Activated CD4-positive, alpha-beta T cell treated with anti-CD3 and anti-CD28 coated beads for 36 hours (primary cell): ENCODE measurements at regions not wholly inside any gene's neighbourhood (a gene's known extent, or its start where the extent isn't known, plus 50 kb on each side); places are given as distances from the start of the nearest gene placed in this dataset.

Source experiments
- ATAC-seq: fragments of 200-7000 bp; cut with Tn5 transposase; one replicate; pipeline ENCODE4 v1.10.0; 2021; ENCODE audit warnings: mild to moderate bottlenecking, moderate library complexity
- CTCF ChIA-PET: fragments of 350-600 bp; sonication (Branson Sonifier 250); formaldehyde crosslinking; loops from one replicate; lab custom pipeline; 2021; ENCODE audit warnings: antibody characterized with exemption; lab: Charles Lee
- POLR2A ChIA-PET: fragments of 350-600 bp; sonication (Branson Sonifier 250); formaldehyde crosslinking; loops from one replicate; lab custom pipeline; 2021; ENCODE audit warnings: antibody characterized with exemption, inconsistent platforms; lab: Charles Lee
- DNase-seq: peaks from one replicate; pipeline ENCODE4 v3.0.0-alpha.2; 2020
- H3K27ac Mint-ChIP-seq: one replicate; pipeline ENCODE4 v1.8.0; 2021; ENCODE audit warnings: mixed read lengths
- H3K27me3 Mint-ChIP-seq: one replicate; pipeline ENCODE4 v1.8.0; 2021; ENCODE audit warnings: mixed read lengths
- H3K36me3 Mint-ChIP-seq: one replicate; pipeline ENCODE4 v1.8.0; 2021; ENCODE audit warnings: low read depth, mixed read lengths
- H3K4me1 Mint-ChIP-seq: one replicate; pipeline ENCODE4 v1.8.0; 2021; ENCODE audit warnings: mixed read lengths
- H3K4me3 Mint-ChIP-seq: one replicate; pipeline ENCODE4 v1.8.0; 2021; ENCODE audit warnings: mild to moderate bottlenecking, moderate library complexity, mixed read lengths
- H3K9me3 Mint-ChIP-seq: one replicate; pipeline ENCODE4 v1.8.0; 2021; ENCODE audit warnings: low read depth, mixed read lengths
- intact Hi-C, 2 experiments: fragments of 100-400 bp; cut with DNase I in 1 of 2; cut with micrococcal nuclease in 1 of 2; formaldehyde crosslinking; loops; one replicate each; pipeline versions ENCODE4 v1.14.2 to v1.15.1; 2022 to 2024; cut with DNase I, micrococcal nuclease

DNA sequence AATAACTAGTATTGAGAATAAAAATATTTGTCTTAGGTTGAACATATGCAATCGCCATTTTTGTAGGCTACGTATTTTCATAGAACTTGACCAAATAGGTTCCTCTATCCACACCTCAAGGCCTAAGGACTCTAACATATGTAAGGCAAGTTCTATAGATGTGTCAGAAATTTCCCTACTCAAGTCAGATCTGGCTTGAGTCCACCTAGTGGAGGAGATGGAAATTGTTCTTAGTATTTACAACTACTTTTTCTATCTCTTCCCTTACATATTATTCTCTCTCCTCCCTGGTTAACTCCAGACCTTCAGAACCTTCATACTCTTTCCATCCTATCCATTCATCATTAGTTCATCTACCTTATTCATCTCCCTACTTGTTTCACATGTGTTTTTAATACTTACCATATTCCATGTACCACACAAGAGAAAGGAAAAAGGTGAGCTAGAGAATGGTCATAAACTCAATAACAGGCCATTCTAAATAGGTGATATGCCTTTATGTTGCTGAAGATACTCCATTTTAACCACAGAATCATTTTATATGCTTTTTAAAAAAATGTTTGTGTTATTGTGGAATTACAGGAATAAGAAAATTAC lies 174.5 kb upstream of the HDAC9 start:
- ATAC-seq (peak; percentile 61), DNase-seq (no peak)
- POLR2A ChIA-PET, result no interaction called here
- Mint-ChIP-seq H3K9me3 (no peaks in the 10 kb centered on the region), H3K4me1 (no peaks in the 10 kb centered on the region), H3K36me3 (no peaks in the 10 kb centered on the region), H3K4me3 (no peak overlapping the region), H3K27me3 (no peaks in the 10 kb centered on the region), H3K27ac (no peak overlapping the region)
- intact Hi-C loops, result loop anchor here (1.0 to 5.0 kb wide), 3 partner anchors 551 to 639 kb away; no protein-coding TSS in a partner anchor
- CTCF ChIA-PET, result interaction anchor here (0.7 to 3.5 kb wide), 11 partner anchors 12 to 642 kb away, joined by 3 to 19 read pairs (median 3); no protein-coding TSS in a partner anchor

GRCh38 chr7:18330548-18330947 lies 165.0 kb upstream of the HDAC9 start:
- no peaks in the 10 kb centered on the region for H3K36me3 Mint-ChIP-seq
- CTCF ChIA-PET, result no interaction called here
- ATAC-seq, result no peak

DNA sequence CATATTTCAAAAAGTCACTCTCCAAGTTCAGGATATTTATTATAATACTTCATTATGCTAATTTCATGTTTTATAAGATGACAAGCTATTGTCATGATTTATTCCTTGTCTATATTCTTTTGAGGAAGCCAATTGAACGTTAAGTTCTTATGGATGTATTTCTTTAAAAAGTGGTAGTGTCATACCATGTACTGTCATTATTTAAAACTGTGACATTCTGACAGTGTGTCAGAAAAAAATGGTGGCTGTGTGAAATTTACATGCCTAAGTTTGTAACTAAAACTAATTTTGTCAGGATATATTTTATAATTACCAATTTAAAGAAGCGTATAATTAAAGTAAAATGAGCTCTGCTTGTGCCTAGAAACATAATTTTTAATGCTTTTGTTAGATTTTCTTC lies 158.9 kb upstream of the HDAC9 start:
- Mint-ChIP-seq H3K36me3 (no peaks in the 10 kb centered on the region), H3K4me1 (no peaks in the 10 kb centered on the region), H3K27me3 (no peaks in the 10 kb centered on the region), H3K4me3 (no peak overlapping the region), H3K9me3 (peaks cover 5% of the 10 kb centered on the region), H3K27ac (no peak overlapping the region)
- ChIA-PET POLR2A (no interaction called here), CTCF (interaction anchor here (0.7 to 1.7 kb wide), 2 partner anchors 15 to 21 kb away, joined by 3 to 11 read pairs; no protein-coding TSS in a partner anchor)
- intact Hi-C loops, result no loop called here
- no peak for DNase-seq
- no peak for ATAC-seq

More at GRCh38 chr7:18330548-18330947, 165.0 kb upstream of the HDAC9 start:
- peaks cover 3% of the 10 kb centered on the region for H3K27me3 Mint-ChIP-seq
- no peak overlapping the region for H3K4me3 Mint-ChIP-seq
- no peak for DNase-seq
- intact Hi-C loops, result no loop called here
- POLR2A ChIA-PET, result no interaction called here
- no peaks in the 10 kb centered on the region for H3K9me3 Mint-ChIP-seq
- H3K4me1 Mint-ChIP-seq, result no peaks in the 10 kb centered on the region
- no peak overlapping the region for H3K27ac Mint-ChIP-seq

- H3K27me3 Mint-ChIP-seq, result peaks cover 3% of the 10 kb centered on the region
- DNase-seq (no peak), ATAC-seq (no peak)
- no peaks in the 10 kb centered on the region for H3K36me3 Mint-ChIP-seq
- intact Hi-C loops, result no loop called here
- POLR2A ChIA-PET, result no interaction called here
- H3K4me3 Mint-ChIP-seq, result no peak overlapping the region
- H3K27ac Mint-ChIP-seq, result no peak overlapping the region
- H3K9me3 Mint-ChIP-seq, result peaks cover 5% of the 10 kb centered on the region
- H3K4me1 Mint-ChIP-seq, result no peaks in the 10 kb centered on the region
- CTCF ChIA-PET, result interaction anchor here (0.7 to 1.7 kb wide), 2 partner anchors 15 to 20 kb away, joined by 3 to 11 read pairs; no protein-coding TSS in a partner anchor
These were observed 158.3 kb upstream of the HDAC9 start for GRCh38 chr7:18337048-18337809.

DNA sequence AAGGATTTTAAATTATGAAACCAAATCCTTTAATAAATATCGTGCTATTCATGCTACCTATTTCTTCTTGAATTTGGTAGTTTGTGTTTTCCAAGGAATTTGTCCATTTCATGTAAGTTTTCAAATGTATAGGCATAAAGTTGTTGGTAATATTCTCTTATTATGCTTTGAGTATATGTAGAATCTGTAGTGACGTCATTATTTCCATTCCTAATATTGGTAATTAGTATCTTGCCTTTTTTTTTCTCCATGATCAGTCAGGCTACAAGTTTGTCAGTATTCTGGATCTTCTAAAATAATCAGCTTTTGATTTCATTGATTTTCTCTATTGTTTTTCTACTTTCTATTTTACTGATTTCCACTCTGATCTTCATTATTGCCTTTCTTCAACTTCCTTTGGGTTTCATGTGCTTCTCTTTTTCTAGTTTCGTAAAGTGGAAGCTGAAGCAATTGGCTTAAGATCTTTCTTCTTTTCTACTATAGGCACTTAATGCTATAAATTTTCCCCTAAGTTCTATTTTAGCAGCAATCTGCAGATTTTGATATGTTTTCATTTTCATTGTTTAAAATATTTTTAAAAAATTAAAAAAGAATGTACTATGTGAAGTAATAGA lies 156.5 kb upstream of the HDAC9 start:
- ATAC-seq (no peak), DNase-seq (no peak)
- H3K27me3 Mint-ChIP-seq, result peaks cover 5% of the 10 kb centered on the region
- no peak overlapping the region for H3K4me3 Mint-ChIP-seq
- no peaks in the 10 kb centered on the region for H3K36me3 Mint-ChIP-seq
- no peaks in the 10 kb centered on the region for H3K4me1 Mint-ChIP-seq
- POLR2A ChIA-PET, result interaction anchor here (0.7 kb wide), 1 partner anchor 11 kb away, joined by 4 read pairs; no protein-coding TSS in a partner anchor
- H3K27ac Mint-ChIP-seq, result no peak overlapping the region
- CTCF ChIA-PET, result no interaction called here
- intact Hi-C loops, result no loop called here
- H3K9me3 Mint-ChIP-seq, result peaks cover 5% of the 10 kb centered on the region

- DNase-seq (no peak), ATAC-seq (no peak)
- Mint-ChIP-seq H3K4me3 (no peak overlapping the region), H3K36me3 (no peaks in the 10 kb centered on the region), H3K27ac (no peak overlapping the region), H3K27me3 (peaks cover 5% of the 10 kb centered on the region), H3K4me1 (no peaks in the 10 kb centered on the region), H3K9me3 (peaks cover 5% of the 10 kb centered on the region)
- CTCF ChIA-PET, result interaction anchor here (0.5 to 1.2 kb wide), 3 partner anchors 11 to 167 kb away, joined by 3 to 4 read pairs (median 3); no protein-coding TSS in a partner anchor
- POLR2A ChIA-PET, result no interaction called here
- intact Hi-C loops, result no loop called here
These were observed 153.8 kb upstream of the HDAC9 start for GRCh38 chr7:18341756-18342155.

DNA sequence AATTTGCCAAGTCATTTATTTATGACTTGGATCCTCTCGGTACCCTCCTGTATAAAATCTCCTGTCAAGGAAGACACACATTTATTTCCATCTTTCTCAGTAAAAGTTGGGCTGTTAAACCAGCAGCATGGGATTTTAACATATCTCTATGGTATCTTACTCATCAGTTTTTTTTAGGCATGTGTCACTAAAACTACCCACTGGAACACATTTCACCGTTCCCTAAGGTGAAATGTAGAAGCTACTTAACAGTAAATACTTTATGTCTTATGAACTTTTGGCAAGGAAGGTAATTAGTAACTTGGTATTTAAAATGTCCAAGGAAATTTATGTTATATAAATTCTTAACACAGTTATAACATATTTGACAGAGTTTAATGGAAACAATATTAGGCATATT lies 152.5 kb upstream of the HDAC9 start:
- Mint-ChIP-seq H3K4me1 (no peaks in the 10 kb centered on the region), H3K27ac (no peak overlapping the region), H3K9me3 (peaks cover 5% of the 10 kb centered on the region), H3K27me3 (peaks cover 5% of the 10 kb centered on the region), H3K4me3 (no peak overlapping the region), H3K36me3 (no peaks in the 10 kb centered on the region)
- intact Hi-C loops, result no loop called here
- ChIA-PET POLR2A (no interaction called here), CTCF (interaction anchor here (0.6 to 2.9 kb wide), 3 partner anchors 10 to 573 kb away, joined by 3 to 20 read pairs (median 4); no protein-coding TSS in a partner anchor)
- no peak for ATAC-seq
- DNase-seq, result no peak

DNA sequence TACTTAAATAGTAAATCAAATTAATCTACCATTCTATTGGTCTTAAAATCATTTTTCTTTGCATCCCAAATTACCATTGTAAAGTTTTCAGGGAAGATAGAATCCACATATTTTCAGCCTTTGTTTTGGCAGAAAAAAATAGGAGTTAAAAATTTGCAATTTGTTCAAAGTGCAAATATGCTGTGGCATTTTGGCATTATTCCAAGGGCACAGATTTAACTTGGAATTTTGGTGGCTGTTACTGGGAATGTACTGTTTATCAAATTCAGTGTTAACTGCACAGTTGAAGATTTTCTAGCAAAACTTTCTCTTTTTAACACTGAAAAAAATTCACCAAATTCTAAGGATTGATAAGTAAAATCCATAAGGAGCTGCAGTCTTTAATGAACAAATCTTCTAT lies 151.0 kb upstream of the HDAC9 start:
- intact Hi-C loops, result loop anchor here in 1 of 2 experiments (2.0 kb wide), 2 partner anchors 280 to 638 kb away; no protein-coding TSS in a partner anchor
- ChIA-PET POLR2A (no interaction called here), CTCF (interaction anchor here (0.6 to 2.9 kb wide), 7 partner anchors 12 to 1336 kb away, joined by 4 to 20 read pairs (median 5); no protein-coding TSS in a partner anchor)
- Mint-ChIP-seq H3K27ac (no peak overlapping the region), H3K4me3 (no peak overlapping the region), H3K9me3 (peaks cover 5% of the 10 kb centered on the region), H3K4me1 (no peaks in the 10 kb centered on the region), H3K36me3 (no peaks in the 10 kb centered on the region), H3K27me3 (peaks cover 5% of the 10 kb centered on the region)
- no peak for DNase-seq
- ATAC-seq, result no peak

DNA sequence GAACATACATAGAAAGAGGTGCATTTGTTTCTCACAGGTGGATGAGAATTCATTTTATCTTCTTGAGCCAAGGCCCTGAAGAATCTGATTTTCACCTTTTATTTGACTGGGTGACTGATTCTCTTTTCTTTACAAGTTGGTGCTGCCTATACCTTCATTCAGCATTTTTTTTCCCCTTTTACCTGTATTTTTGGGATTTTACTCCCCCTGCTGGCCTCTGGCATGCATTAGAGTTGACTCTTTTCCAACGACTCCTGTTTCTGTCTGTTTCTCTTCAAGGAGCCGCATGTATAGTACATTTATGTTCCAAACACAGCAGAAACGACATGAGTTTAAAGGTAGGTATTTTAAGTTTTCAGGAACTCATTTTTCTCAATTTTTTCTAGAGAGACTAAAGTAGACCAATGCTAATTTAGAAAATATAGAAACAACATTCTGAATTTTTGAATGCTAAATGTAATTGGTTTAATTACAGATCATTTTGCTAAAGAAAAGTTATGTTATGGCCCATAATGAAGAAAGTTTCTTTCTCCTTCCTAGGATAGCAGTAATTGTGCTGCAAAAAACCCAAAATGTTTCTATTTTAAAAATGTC lies 149.8 kb upstream of the HDAC9 start:
- H3K27ac Mint-ChIP-seq, result no peak overlapping the region
- H3K36me3 Mint-ChIP-seq, result no peaks in the 10 kb centered on the region
- CTCF ChIA-PET, result interaction anchor here (0.7 to 2.9 kb wide), 8 partner anchors 13 to 1162 kb away, joined by 3 to 20 read pairs (median 5); no protein-coding TSS in a partner anchor
- intact Hi-C loops, result loop anchor here (1.0 to 5.0 kb wide), 5 partner anchors 281 to 664 kb away; no protein-coding TSS in a partner anchor
- ATAC-seq (peak; percentile 33), DNase-seq (peak; percentile 49)
- H3K27me3 Mint-ChIP-seq, result peaks cover 5% of the 10 kb centered on the region
- POLR2A ChIA-PET, result no interaction called here
- H3K9me3 Mint-ChIP-seq, result no peaks in the 10 kb centered on the region
- no peaks in the 10 kb centered on the region for H3K4me1 Mint-ChIP-seq
- no peak overlapping the region for H3K4me3 Mint-ChIP-seq

GRCh38 chr7:18347170-18347569 lies 148.4 kb upstream of the HDAC9 start:
- intact Hi-C loops, result loop anchor here in 1 of 2 experiments (5.0 kb wide), 1 partner anchor 640 kb away; no protein-coding TSS in a partner anchor
- ChIA-PET CTCF (no interaction called here), POLR2A (no interaction called here)
- Mint-ChIP-seq H3K36me3 (no peaks in the 10 kb centered on the region), H3K9me3 (no peaks in the 10 kb centered on the region), H3K27me3 (peaks cover 3% of the 10 kb centered on the region), H3K27ac (no peak overlapping the region), H3K4me3 (no peak overlapping the region), H3K4me1 (no peaks in the 10 kb centered on the region)
- ATAC-seq (no peak), DNase-seq (no peak)

- ChIA-PET CTCF (interaction anchor here (0.9 to 3.5 kb wide), 3 partner anchors 14 to 581 kb away, joined by 3 to 11 read pairs (median 3); no protein-coding TSS in a partner anchor), POLR2A (no interaction called here)
- Mint-ChIP-seq H3K27me3 (no peaks in the 10 kb centered on the region), H3K9me3 (no peaks in the 10 kb centered on the region), H3K27ac (no peak overlapping the region), H3K36me3 (no peaks in the 10 kb centered on the region), H3K4me3 (no peak overlapping the region), H3K4me1 (no peaks in the 10 kb centered on the region)
- ATAC-seq, result no peak
- intact Hi-C loops, result loop anchor here (5.0 to 10.0 kb wide), 4 partner anchors 224 to 1314 kb away; no protein-coding TSS in a partner anchor
- no peak for DNase-seq
These were observed 144.9 kb upstream of the HDAC9 start for GRCh38 chr7:18350678-18351077.
